Bronchial epithelial cell (primary cell): ENCODE measurements at regions not wholly inside any gene's neighbourhood (a gene's known extent, or its start where the extent isn't known, plus 50 kb on each side); places are given as distances from the start of the nearest gene placed in this dataset.

Experiments
- DNase-seq: peaks from one replicate; pipeline ENCODE4 v3.0.0-alpha.2; 2010; ENCODE audit warnings: low read depth
- FAIRE-seq: peaks from 2 replicates; lab custom pipeline; 2011; peaks lifted over from hg19 to GRCh38; lab: Jason Lieb, UNC
- H3K27me3 ChIP-seq: 2 replicates; pipeline ENCODE4 v1.5.1; 2011; ENCODE audit warnings: low read length; ENCODE audit not compliant: control insufficient read depth, insufficient read depth
- H3K36me3 ChIP-seq: 2 replicates; pipeline ENCODE4 v1.5.1; 2011; ENCODE audit warnings: low read length; ENCODE audit not compliant: control insufficient read depth, insufficient read depth
- H3K4me3 ChIP-seq: 2 replicates; pipeline ENCODE4 v1.5.1; 2011; ENCODE audit warnings: mild to moderate bottlenecking, low read depth, low read length, control low read depth
- TF ChIP-seq, protein P1 (sequence below): IDR thresholded peaks from 2 replicates; pipeline ENCODE4 v1.5.1; 2011; ENCODE audit warnings: mild to moderate bottlenecking, moderate library complexity, low read length, control low read depth, inconsistent platforms; ENCODE audit not compliant: insufficient read depth, severe bottlenecking

- Histone ChIP-seq H3K4me3 (no peak overlapping the region), H3K36me3 (no peaks in the 10 kb centered on the region), H3K27me3 (peaks cover 4% of the 10 kb centered on the region)
- DNase-seq (no peak), FAIRE-seq (peak; percentile 43)
- TF ChIP-seq, protein P1, sequence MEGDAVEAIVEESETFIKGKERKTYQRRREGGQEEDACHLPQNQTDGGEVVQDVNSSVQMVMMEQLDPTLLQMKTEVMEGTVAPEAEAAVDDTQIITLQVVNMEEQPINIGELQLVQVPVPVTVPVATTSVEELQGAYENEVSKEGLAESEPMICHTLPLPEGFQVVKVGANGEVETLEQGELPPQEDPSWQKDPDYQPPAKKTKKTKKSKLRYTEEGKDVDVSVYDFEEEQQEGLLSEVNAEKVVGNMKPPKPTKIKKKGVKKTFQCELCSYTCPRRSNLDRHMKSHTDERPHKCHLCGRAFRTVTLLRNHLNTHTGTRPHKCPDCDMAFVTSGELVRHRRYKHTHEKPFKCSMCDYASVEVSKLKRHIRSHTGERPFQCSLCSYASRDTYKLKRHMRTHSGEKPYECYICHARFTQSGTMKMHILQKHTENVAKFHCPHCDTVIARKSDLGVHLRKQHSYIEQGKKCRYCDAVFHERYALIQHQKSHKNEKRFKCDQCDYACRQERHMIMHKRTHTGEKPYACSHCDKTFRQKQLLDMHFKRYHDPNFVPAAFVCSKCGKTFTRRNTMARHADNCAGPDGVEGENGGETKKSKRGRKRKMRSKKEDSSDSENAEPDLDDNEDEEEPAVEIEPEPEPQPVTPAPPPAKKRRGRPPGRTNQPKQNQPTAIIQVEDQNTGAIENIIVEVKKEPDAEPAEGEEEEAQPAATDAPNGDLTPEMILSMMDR = no peak
Measured at GRCh38 chr1:222105393-222105737, 363.5 kb upstream of the DUSP10 start.

- FAIRE-seq (peak; percentile 68), DNase-seq (no peak)
- H3K27me3 ChIP-seq = peaks cover 4% of the 10 kb centered on the region
- H3K36me3 ChIP-seq = no peaks in the 10 kb centered on the region
- TF ChIP-seq, protein P1 = no peak
- H3K4me3 ChIP-seq = no peak overlapping the region
Measured at GRCh38 chr1:222104694-222105392, 363.0 kb upstream of the DUSP10 start.

DNA sequence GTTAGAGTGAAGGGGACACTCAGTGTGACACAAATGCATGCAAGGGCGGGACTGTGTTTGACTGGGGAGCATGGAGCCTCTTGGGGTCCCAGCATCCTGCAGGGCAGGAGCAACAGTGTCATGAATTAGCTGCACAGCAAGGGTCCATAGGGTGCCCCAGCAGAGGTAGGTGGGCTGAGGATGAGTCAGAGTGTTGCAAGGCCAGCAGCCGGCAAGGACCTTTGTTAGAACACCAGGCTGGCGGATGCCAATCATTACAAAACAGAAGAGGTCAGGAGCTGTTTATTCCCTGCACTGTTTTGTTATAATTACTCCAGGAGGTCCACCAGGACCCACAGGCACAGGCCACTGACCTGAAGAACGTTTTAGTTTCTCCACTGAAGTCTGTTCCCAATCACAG is 362.2 kb upstream of the DUSP10 start:
- TF ChIP-seq, protein P1 = no peak
- peaks cover 4% of the 10 kb centered on the region for H3K27me3 ChIP-seq
- no peak overlapping the region for H3K4me3 ChIP-seq
- FAIRE-seq = no peak
- DNase-seq = no peak
- no peaks in the 10 kb centered on the region for H3K36me3 ChIP-seq

- DNase-seq = no peak
- no peak overlapping the region for H3K4me3 ChIP-seq
- no peaks in the 10 kb centered on the region for H3K36me3 ChIP-seq
- H3K27me3 ChIP-seq = no peaks in the 10 kb centered on the region
- TF ChIP-seq, protein P1 = no peak
- no peak for FAIRE-seq
Measured at GRCh38 chr1:222099746-222100145, 357.9 kb upstream of the DUSP10 start.

DNA sequence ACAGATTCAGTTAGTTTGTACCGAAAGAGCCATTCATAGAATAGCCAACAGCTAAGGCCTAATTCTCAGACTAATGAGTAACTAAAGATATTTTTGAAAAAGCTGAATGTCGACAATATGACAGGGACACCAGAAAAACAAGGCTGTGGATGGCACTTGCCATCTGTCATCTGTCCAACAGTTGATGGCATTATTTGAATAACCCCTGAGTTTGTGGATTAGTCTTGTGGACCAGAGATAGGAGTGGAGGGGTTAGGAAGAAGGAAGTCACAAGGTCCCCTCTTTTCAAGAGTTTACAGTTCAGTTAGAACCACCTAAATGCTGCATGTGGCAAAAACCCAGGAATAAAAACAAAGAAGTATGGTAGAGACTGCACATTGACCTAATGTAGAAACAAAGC is 356.5 kb upstream of the DUSP10 start:
- no peak for FAIRE-seq
- no peaks in the 10 kb centered on the region for H3K27me3 ChIP-seq

More for the DNA sequence above, 356.5 kb upstream of the DUSP10 start:
- TF ChIP-seq, protein P1 = no peak
- Histone ChIP-seq H3K4me3 (no peak overlapping the region), H3K36me3 (no peaks in the 10 kb centered on the region)
- no peak for DNase-seq
